Esophagus muscularis mucosa (tissue), 4 donors: ENCODE measurements at regions not wholly inside any gene's neighbourhood (a gene's known extent, or its start where the extent isn't known, plus 50 kb on each side); places are given as distances from the start of the nearest gene placed in this dataset.

ENCODE experiments used
- EP300 ChIP-seq: sonication (generic); formaldehyde crosslinking; IDR thresholded peaks from one replicate; pipeline ENCODE4 v1.6.1; 2017; ENCODE audit warnings: antibody characterized with exemption
- POLR2A ChIP-seq: fragments of 450-650 bp; IDR thresholded peaks from one replicate; pipeline ENCODE4 v1.6.1; 2017; ENCODE audit warnings: antibody characterized with exemption, moderate library complexity, mild to moderate bottlenecking, low read depth
- TF ChIP-seq, protein P1 (sequence below), 3 experiments: fragments of 200-600 bp in 2 of 3; fragments of 450-650 bp in 1 of 3; sonication (generic) in 2 of 3; IDR thresholded peaks; one replicate each; pipeline ENCODE4 v1.5.1; 2017 to 2019; ENCODE audit warnings: antibody characterized with exemption in 3 of 3, mild to moderate bottlenecking in 2 of 3, moderate library complexity in 1 of 3

DNA sequence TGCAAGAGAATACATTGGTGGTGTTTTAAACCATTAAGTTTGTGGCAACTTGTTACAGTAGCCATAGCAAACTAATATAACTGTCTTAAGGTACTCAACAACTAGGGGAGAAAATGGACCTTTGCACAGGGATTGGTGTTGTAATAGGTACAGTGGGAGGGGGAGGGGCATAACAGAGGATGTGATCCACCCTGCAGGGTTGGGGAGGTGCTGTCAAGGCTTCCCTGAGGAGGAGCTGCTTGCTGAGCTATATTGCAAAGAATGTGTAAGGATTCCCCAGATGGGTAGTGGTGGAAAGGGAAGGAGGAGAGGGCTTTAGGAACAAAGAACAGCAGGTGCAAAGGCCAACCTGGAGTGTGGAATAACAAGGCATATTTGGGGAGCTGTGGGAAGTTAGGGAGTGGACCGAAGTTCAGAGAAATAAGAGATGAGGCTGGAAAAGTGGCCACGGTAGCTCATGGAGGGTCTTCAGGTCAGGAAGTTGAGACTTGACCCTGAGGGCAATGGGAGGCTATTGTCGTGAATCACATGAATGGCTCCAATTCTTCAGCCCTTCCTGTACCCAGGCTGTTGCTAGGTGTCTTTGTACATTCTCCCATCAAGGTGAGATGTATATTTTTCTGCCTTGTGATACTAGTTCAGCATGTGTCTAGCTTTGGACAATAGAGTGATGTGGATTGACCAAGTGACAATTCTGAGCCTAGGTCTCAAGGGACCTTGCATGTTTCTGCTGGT lies 168.6 kb upstream of the CSF3R start:
- TF ChIP-seq, protein P1, sequence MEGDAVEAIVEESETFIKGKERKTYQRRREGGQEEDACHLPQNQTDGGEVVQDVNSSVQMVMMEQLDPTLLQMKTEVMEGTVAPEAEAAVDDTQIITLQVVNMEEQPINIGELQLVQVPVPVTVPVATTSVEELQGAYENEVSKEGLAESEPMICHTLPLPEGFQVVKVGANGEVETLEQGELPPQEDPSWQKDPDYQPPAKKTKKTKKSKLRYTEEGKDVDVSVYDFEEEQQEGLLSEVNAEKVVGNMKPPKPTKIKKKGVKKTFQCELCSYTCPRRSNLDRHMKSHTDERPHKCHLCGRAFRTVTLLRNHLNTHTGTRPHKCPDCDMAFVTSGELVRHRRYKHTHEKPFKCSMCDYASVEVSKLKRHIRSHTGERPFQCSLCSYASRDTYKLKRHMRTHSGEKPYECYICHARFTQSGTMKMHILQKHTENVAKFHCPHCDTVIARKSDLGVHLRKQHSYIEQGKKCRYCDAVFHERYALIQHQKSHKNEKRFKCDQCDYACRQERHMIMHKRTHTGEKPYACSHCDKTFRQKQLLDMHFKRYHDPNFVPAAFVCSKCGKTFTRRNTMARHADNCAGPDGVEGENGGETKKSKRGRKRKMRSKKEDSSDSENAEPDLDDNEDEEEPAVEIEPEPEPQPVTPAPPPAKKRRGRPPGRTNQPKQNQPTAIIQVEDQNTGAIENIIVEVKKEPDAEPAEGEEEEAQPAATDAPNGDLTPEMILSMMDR (IDR thresholded peaks at IDR 0.05): no peak
- TF ChIP-seq POLR2A: no peak
- no peak for TF ChIP-seq EP300
